A673 (cell line): ENCODE measurements at regions not wholly inside any gene's neighbourhood (a gene's known extent, or its start where the extent isn't known, plus 50 kb on each side); places are given as distances from the start of the nearest gene placed in this dataset.

ENCODE experiments used
- CTCF ChIP-seq: fragments of 300-800, 200-600 bp; sonication (generic); conservative IDR thresholded peaks from 2 replicates; pipeline ENCODE4 v1.5.1; 2017; ENCODE audit warnings: low read depth, mild to moderate bottlenecking, antibody characterized with exemption, low read length, moderate library complexity, mixed read lengths
- EZH2 ChIP-seq: fragments of 200-600 bp; sonication (generic); IDR thresholded peaks from 2 replicates; pipeline ENCODE4 v1.6.1; 2017; ENCODE audit warnings: borderline replicate concordance, low read depth, mild to moderate bottlenecking, mixed read lengths, antibody characterized with exemption, low read length; ENCODE audit not compliant: poor library complexity, severe bottlenecking

GRCh38 chr1:218785928-218786327 is 387.8 kb upstream of the LYPLAL1 start:
- no peak for TF ChIP-seq CTCF
- TF ChIP-seq EZH2, result no peak
